OCI-LY7 (cell line): ENCODE measurements at regions not wholly inside any gene's neighbourhood (a gene's known extent, or its start where the extent isn't known, plus 50 kb on each side); places are given as distances from the start of the nearest gene placed in this dataset.

Experiments used
- CTCF ChIP-seq: fragments of 200-600 bp; sonication (generic); conservative IDR thresholded peaks from 2 replicates; pipeline ENCODE4 v1.5.1; 2014; ENCODE audit warnings: mild to moderate bottlenecking, antibody characterized with exemption, low read length, moderate library complexity, mixed read lengths
- EZH2phosphoT487 ChIP-seq: fragments of 200-600 bp; sonication (generic); IDR thresholded peaks from 2 replicates; pipeline ENCODE4 v1.6.1; 2018; ENCODE audit warnings: low read depth, borderline replicate concordance, mild to moderate bottlenecking, mixed run types, antibody characterized with exemption, low read length, moderate library complexity, mixed read lengths

- TF ChIP-seq CTCF, result no peak
- no peak for TF ChIP-seq EZH2phosphoT487
Observed at GRCh38 chr13:90585392-90585791, 762.1 kb upstream of the MIR17HG start.
